ENCODE measurements at regions not wholly inside any gene's neighbourhood (a gene's known extent, or its start where the extent isn't known, plus 50 kb on each side); places are given as distances from the start of the nearest gene placed in this dataset.

- TF ChIP-seq SPI1 (IDR thresholded peaks at IDR 0.05; ENCODE audit: low read depth, low read length) = no peak
- TF ChIP-seq POLR2A (IDR thresholded peaks at IDR 0.05; ENCODE audit: low read depth, low read length) = no peak
- no peak for TF ChIP-seq POLR2AphosphoS5 (IDR thresholded peaks at IDR 0.05; ENCODE audit: low read depth, low read length)
These were observed 501.4 kb upstream of the USP24 start for GRCh38 chr1:55716610-55717009.
